HG03135 (cell line): ENCODE measurements at regions not wholly inside any gene's neighbourhood (a gene's known extent, or its start where the extent isn't known, plus 50 kb on each side); places are given as distances from the start of the nearest gene placed in this dataset.

Source experiments
- ATAC-seq: cut with Tn5 transposase; IDR thresholded peaks from one replicate; pipeline ENCODE4 v1.9.1; 2021; ENCODE audit warnings: mild to moderate bottlenecking, moderate library complexity; ENCODE audit not compliant: unreplicated experiment

DNA sequence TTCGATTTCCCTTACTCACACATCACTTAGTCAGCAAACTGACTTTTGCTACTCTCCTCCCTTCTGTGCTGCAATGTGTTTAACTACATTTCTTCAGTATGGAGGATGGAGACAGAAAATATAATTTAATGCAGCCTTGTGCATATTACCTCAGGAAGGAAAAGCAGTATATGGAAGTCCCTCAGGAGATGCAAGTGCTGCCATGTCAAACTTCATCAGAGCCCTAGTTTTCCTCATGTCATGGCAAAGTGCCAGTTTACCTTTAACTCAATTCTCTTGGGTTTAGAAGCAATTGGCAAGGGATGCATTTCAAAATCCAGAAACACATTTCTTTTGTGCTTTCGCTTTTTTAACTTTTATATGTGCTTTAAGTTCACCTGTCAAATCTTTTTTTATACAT is 365.4 kb downstream of the ISL1 start:
- ATAC-seq, result no peak
